GM19452 (cell line): ENCODE measurements at regions not wholly inside any gene's neighbourhood (a gene's known extent, or its start where the extent isn't known, plus 50 kb on each side); places are given as distances from the start of the nearest gene placed in this dataset.

Source experiments
- ATAC-seq: cut with Tn5 transposase; IDR thresholded peaks from one replicate; pipeline ENCODE4 v1.9.1; 2021; ENCODE audit not compliant: unreplicated experiment

DNA sequence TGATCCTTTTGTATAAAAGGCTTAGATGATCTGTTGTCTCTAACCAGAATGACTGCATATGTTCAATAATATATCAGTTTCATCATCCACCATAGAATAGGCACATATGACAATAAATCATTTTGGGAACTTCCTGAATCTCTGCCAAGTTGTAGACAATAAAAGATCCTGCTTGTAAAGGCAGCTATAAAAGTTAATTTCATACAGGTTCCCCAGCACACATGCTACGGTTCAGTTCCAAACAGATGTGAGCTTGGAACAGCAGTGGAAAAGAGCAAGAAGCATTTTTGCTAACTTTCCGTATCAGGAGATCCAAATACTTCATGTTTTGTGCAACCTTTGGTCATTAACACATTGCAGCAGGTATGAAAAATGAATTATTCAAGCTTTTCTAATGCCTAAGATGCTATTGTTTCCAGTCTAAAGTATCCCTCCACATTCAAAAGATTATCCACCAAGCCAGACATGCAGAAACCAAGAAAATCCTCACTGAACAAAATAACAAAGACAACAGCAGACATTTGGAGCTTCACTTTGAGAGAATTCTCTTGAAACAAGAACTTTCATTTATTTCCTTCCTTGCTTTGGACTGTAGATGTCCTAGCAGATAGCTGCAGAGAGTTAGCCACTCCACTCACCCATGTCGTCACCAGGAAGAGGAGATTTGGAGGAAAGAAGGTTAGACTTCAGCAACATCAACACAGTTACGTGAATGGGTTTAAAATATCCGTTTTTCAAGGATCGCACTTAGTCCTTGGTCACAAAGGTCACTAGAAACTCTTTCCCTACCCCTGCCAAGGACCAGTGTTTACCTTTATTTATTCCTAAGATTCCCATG is 453.5 kb upstream of the JARID2 start:
- no peak for ATAC-seq

- no peak for ATAC-seq
Measured at GRCh38 chr6:14795451-14795850, 450.4 kb upstream of the JARID2 start.

GRCh38 chr6:14796974-14797762 is 448.7 kb upstream of the JARID2 start:
- no peak for ATAC-seq

DNA sequence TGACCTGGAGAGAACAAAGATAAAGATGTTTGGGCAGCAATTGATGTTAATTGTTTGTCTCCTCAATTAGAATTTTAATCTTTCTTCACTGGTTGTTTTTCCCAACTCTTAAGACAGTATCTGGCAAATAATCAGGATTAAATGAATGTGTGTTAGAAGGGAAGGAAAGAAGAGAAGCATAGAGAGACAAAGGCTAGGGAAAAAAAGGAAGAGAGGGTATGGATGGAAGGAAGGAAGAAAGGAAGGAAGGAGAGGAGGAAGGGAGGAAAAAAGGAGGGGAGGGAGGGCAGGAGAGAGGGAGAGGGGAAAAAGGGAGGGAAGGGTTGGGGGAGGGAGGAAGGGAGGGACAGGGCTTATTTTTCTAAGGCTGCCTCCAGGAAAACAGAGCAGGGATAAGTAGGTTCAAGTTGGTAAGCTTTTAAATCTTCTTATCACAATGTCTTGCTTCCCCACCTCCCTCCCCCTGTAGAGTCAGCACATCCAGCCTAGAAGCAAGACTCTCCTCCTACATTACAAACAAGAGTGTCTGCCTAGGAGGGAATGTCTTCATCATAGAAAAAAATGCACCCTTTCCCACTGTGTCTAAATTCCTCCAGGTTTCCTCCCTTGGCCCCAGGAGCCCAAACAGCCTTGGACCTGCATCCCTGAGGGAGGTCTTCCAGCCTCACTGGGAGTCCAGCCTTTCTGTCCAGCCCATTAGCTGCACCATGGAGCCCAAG is 447.8 kb upstream of the JARID2 start:
- no peak for ATAC-seq

DNA sequence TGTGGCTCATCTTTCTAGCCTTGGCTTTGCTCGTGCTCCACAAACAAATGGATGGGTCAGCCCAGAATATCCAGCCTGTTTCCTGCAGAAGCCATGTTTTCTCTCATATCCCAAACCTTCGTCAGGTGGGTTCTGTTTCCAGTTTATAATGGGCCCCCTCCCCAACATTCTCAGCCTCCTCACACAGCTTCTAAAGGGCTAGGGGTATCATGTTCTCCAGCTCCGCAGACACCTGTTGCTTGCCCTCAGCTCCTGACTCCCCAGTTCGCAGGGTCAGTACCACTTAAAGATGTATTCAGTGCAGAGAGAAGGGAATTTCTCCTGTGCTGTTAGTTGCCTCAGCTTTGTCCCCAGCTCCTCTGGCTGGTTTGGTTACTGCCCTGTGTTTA is 447.3 kb upstream of the JARID2 start:
- ATAC-seq = no peak

DNA sequence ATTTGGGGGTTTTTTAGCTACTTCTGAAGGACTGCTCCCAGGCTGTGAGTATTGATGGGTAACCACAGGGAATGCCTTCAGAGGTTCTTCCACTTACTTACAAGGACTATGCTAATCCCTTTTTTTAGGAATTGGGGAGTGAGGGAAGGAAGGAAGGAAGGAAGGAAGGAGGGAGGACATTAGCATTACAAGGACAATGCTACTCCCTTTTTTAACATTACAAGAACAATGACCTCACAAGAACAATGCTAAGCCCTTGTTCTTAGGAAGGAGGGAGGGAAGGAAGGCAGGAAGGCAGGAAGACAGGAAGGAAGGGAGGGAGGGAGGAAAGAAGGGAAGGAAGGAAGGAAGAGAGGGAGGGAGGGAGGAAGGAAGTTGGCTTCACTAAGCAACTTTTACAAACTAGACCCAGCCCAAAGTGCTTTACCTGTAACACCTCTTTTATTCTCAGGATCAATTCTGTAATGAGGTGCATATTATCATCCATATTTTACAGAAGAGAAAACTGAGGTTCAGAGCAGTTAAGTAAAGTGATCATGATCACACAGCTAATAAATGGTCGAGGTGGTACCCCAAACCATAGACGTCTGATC is 446.8 kb upstream of the JARID2 start:
- no peak for ATAC-seq

DNA sequence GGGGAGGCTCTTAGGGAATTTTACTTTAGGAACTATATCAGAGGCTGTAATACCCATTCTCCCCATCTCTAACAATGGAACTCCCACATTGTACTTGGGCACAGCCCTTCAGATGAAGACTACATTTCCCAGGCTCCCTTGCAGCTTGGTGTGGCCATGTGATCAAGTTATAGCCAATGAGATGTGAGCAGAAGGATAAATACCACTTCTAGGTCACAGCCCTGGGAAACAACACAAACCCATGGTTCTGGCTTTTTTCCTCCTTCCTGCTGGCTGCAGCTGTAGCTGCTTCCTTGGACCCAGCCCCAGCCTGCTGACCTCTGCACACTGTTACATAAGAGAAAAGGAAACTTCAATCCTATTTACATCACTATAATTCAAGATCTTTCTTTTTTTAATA is 445.9 kb upstream of the JARID2 start:
- ATAC-seq = no peak

DNA sequence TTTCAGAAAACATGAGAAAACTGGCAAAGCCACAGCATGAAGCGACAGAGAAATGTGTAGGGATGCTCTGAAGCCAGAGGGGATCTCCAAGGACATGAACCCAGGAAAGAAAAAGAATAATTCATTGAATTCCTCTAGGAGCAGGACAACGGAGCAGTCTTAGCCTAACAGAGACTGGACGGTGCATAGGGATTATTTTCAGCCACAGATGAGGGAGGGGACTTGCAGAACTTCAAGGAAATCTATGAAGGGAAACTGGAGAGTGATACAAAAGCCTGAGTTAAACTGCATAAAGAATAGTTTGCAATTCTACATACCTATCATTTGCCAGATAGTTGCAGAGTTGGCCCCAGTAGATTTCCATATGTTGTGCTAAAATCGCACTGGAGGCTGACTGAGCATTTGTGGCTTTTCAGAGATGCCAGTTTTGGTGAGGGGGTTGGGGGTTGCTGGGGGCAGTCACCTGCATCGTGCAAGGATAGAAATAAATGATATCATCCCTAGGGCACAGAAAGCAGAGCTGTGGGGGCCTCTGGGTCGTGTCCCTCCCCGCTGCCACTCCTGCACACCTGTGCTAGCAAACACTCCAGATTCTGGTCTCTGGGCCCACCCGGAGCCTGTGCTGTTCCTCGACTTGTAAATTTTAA is 443.2 kb upstream of the JARID2 start:
- ATAC-seq = no peak

GRCh38 chr6:14804001-14804784 is 441.7 kb upstream of the JARID2 start:
- ATAC-seq = no peak

DNA sequence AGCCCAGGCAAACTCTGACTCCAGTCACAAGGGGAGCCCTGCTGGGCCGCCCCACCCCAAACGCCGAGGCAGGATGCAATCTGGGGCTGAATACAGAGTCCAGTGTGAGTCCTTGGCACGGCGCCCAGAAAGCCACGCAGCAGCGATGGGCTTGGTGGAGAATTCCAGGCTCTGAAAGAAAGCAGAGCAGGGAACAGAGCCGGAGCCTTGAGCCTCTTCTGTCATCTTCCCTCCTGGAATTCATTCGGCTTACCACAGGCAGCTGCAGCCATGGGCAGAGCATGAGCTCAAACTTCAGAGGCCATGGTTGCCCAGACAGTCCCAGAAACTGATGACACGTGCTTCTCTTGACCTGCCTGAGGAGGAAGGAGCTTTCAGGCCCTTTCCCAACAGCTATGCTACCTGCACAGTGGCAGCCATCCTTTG is 441.1 kb upstream of the JARID2 start:
- ATAC-seq = no peak

DNA sequence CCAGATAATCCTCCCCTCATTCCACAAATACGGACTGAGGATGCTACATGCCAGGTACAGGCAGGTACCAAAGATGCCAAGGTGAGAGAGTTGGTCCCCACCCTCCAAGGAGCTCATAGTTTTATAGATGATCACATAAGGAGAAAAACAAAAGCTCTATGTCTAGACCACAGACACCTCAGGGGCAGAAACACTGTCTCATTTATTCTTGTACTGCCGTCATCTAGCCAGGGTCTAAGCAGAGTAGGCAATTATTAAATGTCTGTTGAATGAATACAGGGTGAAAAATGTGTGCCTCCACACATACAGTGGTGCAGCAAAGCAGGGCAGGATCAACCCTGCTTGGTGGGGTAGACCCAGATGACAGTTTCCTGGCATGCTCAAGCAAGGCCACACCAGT is 439.8 kb upstream of the JARID2 start:
- ATAC-seq = no peak

- no peak for ATAC-seq
Measured at GRCh38 chr6:14807130-14807529, 438.7 kb upstream of the JARID2 start.

GRCh38 chr6:14807971-14808370 is 437.9 kb upstream of the JARID2 start:
- ATAC-seq = no peak

- no peak for ATAC-seq
Measured at GRCh38 chr6:14810021-14810420, 435.8 kb upstream of the JARID2 start.

DNA sequence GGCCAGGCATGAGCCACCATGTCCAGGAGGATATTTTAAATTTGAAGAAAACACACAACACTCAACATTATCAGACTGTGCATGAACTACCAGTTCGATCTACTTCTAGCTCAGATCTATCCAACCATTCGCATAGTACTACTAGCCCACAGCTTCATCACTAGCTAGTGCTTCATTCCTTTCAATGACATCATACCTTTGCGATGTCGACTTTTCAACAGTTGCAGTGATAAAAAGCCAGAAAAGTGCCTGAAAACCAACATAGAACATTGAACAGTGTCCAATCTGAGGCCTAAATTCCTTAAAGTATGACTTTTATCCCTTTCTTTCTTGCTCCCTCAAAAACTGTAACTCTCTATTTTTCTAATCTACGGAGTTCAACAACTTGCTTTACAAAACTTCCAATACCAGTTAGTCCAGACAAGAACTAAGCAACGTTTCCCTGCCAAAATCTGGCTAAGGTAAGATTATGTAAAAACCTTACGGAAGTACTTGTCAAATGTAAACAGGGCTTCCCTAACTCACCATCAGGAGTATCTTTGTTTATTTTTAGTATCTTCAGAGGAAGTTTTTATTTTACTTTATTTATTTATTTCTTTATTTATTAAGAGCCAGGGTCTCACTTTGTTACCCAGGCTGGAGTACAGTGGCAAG is 434.0 kb upstream of the JARID2 start:
- no peak for ATAC-seq

DNA sequence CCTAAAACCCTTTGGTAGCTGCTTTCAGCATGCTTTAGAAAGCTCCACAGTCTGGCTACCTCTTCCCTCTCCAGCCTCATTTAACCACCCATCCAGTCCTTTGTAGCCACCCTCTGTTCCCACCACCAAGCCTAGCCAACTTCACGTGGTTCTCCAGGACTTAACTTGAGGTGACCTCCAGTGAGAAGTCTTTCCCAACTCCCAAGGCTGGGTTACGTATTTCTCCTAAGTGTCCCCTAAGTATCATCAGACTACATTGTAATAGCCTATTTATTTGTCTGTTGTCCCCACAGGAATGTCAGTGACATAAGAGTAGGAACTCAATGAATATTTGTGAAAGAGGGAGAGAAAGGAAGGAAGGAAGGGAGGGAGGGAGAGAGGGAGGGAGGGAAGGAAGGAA is 431.9 kb upstream of the JARID2 start:
- ATAC-seq = no peak

- no peak for ATAC-seq
Measured at GRCh38 chr6:14816116-14816859, 429.6 kb upstream of the JARID2 start.

DNA sequence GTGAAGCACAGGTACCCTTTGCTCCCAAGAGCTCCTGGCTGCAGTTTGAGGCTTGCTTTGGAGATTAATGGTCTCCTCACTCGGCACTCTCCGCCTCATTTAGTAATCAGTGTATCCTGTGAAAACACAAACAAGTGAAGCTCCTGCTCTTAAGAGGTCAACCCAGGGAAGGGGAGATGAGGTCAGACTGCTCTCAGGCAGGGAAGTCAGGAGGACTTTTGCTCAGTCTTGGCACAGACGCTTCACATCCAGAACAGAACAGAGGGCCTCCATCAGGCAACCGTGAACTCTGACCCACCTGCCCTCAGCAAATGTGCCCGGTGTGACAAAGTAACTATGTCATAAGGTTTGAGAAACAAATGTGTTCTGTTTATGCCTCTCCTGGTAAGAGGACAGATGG is 428.8 kb upstream of the JARID2 start:
- ATAC-seq = no peak

- ATAC-seq = no peak
Measured at GRCh38 chr6:14818422-14818884, 427.4 kb upstream of the JARID2 start.
